Upper lobe of left lung (tissue), 6 donors: ENCODE measurements at regions not wholly inside any gene's neighbourhood (a gene's known extent, or its start where the extent isn't known, plus 50 kb on each side); places are given as distances from the start of the nearest gene placed in this dataset.
"Not testable (repeated sequence)": the region's sequence is repeated elsewhere in the genome, so short reads cannot be mapped to it uniquely, and the experiment has no call there.

Source experiments
- ATAC-seq, 2 donors: fragments of 200-7000 bp; cut with Tn5 transposase; one replicate each; pipeline ENCODE4 v1.9.1; 2022; ENCODE audit warnings: mild to moderate bottlenecking in 2 of 2, moderate library complexity in 2 of 2; ENCODE audit not compliant: low FRiP score in 2 of 2
- DNase-seq, 2 donors: peaks; one replicate each; pipeline ENCODE4 v3.0.0-alpha.2; 2019 to 2020
- H3K27ac ChIP-seq, 4 donors: fragments of 200-600 bp; sonication (generic); one replicate each; pipeline ENCODE4 v1.5.1; 2016 to 2019
- H3K27me3 ChIP-seq, 4 donors: fragments of 200-600 bp; sonication (generic); one replicate each; pipeline ENCODE4 v1.5.1; 2017 to 2019
- H3K36me3 ChIP-seq, 4 donors: fragments of 200-600 bp; sonication (generic); one replicate each; pipeline ENCODE4 v1.5.1; 2016 to 2019
- H3K4me1 ChIP-seq, 4 donors: fragments of 200-600 bp; sonication (generic); one replicate each; pipeline ENCODE4 v1.5.1; 2018 to 2019
- H3K4me3 ChIP-seq, 4 donors: fragments of 200-600 bp; sonication (generic); one replicate each; pipeline ENCODE4 v1.5.1; 2017 to 2019; ENCODE audit warnings: mild to moderate bottlenecking in 2 of 4, moderate library complexity in 1 of 4
- H3K9me3 ChIP-seq, 4 donors: fragments of 200-600 bp; sonication (generic); one replicate each; pipeline ENCODE4 v1.5.1; 2018 to 2019
- EP300 ChIP-seq, 4 donors: sonication (generic); formaldehyde crosslinking; IDR thresholded peaks; one replicate each; pipeline ENCODE4 v1.5.1; 2017; ENCODE audit warnings: antibody characterized with exemption in 4 of 4, control low read depth in 2 of 4
- POLR2A ChIP-seq, 4 donors: fragments of 450-650 bp; IDR thresholded peaks; one replicate each; pipeline ENCODE4 v1.5.1; 2016 to 2017; ENCODE audit warnings: antibody characterized with exemption in 4 of 4, mild to moderate bottlenecking in 2 of 4
- POLR2AphosphoS5 ChIP-seq, 2 donors: sonication (generic); formaldehyde crosslinking; IDR thresholded peaks; one replicate each; pipeline ENCODE4 v1.5.1; 2017; ENCODE audit warnings: antibody characterized with exemption in 2 of 2
- WGBS, 2 donors: methylation state at CpG; one replicate each; pipeline ENCODE4 v1.1.5; 2017 to 2018; 5-methylcytosine and 5-hydroxymethylcytosine counted together
- TF ChIP-seq, protein P1 (sequence below), 6 experiments: fragments of 450-650 bp in 4 of 6; fragments of 200-600 bp in 2 of 6; sonication (generic) in 2 of 6; IDR thresholded peaks; one replicate each; pipeline ENCODE4 v1.5.1; 2016 to 2019; ENCODE audit warnings: antibody characterized with exemption in 6 of 6
- donor health status: DM: no; HTN: no; CAD: no; lungs with moderate emphysema.
- donor health status: DM: no; HTN: yes; CAD: no; lungs with severe emphysema.

- no peak for DNase-seq
- TF ChIP-seq, protein P1, sequence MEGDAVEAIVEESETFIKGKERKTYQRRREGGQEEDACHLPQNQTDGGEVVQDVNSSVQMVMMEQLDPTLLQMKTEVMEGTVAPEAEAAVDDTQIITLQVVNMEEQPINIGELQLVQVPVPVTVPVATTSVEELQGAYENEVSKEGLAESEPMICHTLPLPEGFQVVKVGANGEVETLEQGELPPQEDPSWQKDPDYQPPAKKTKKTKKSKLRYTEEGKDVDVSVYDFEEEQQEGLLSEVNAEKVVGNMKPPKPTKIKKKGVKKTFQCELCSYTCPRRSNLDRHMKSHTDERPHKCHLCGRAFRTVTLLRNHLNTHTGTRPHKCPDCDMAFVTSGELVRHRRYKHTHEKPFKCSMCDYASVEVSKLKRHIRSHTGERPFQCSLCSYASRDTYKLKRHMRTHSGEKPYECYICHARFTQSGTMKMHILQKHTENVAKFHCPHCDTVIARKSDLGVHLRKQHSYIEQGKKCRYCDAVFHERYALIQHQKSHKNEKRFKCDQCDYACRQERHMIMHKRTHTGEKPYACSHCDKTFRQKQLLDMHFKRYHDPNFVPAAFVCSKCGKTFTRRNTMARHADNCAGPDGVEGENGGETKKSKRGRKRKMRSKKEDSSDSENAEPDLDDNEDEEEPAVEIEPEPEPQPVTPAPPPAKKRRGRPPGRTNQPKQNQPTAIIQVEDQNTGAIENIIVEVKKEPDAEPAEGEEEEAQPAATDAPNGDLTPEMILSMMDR (IDR thresholded peaks at IDR 0.05) = no peak
- TF ChIP-seq POLR2AphosphoS5 (IDR thresholded peaks at IDR 0.05) (no peak), EP300 (IDR thresholded peaks at IDR 0.05) (no peak), POLR2A (IDR thresholded peaks at IDR 0.05) (no peak)
- no peak overlapping the region for H3K27ac ChIP-seq
- H3K9me3 ChIP-seq = no peaks in the 10 kb centered on the region
- H3K27me3 ChIP-seq = no peaks in the 10 kb centered on the region
- no peaks in the 10 kb centered on the region for H3K4me1 ChIP-seq
- WGBS, 2 donors = 33 to 53% methylated on average over 2 of the region's 2 CpGs
- H3K36me3 ChIP-seq = no peaks in the 10 kb centered on the region
- H3K4me3 ChIP-seq = no peak overlapping the region
- ATAC-seq = no peak
Observed at GRCh38 chr10:65419629-65420028, 1506.2 kb upstream of the LRRTM3 start.

DNA sequence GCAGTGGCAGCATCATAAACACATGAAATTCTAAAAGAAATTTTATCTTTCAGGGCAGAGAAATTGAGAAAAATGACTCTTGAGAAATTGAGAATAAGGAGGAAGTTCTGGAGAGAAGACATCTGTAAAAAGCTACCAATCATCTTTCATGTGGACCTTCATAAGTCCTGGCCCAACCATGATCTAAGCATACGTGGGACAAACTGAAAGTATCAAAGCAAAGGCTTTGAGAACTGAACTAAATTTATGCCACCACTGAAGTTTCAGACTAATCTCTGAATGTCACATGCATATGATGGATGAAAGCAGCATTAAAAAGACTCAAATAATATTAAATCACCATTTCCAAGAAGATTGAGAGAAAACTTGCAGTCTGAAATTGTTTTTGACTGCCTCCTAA is 1502.8 kb upstream of the LRRTM3 start:
- ATAC-seq (no peak), DNase-seq (no peak)
- no peaks in the 10 kb centered on the region for H3K9me3 ChIP-seq
- H3K4me3 ChIP-seq = no peak overlapping the region
- H3K36me3 ChIP-seq = no peaks in the 10 kb centered on the region
- no peaks in the 10 kb centered on the region for H3K4me1 ChIP-seq
- H3K27me3 ChIP-seq = no peaks in the 10 kb centered on the region
- WGBS, 2 donors = 59 to 69% methylated on average over 1 of the region's 1 CpG
- TF ChIP-seq EP300 (IDR thresholded peaks at IDR 0.05) = no peak
- no peak for TF ChIP-seq POLR2AphosphoS5 (IDR thresholded peaks at IDR 0.05)
- TF ChIP-seq, protein P1 (IDR thresholded peaks at IDR 0.05) = no peak
- TF ChIP-seq POLR2A (IDR thresholded peaks at IDR 0.05) = no peak
- H3K27ac ChIP-seq = no peak overlapping the region

- H3K27me3 ChIP-seq, H3K4me3 ChIP-seq, H3K9me3 ChIP-seq, H3K27ac ChIP-seq, H3K36me3 ChIP-seq, ATAC-seq, H3K4me1 ChIP-seq: not testable (repeated sequence)
- peak in 1 of 2 donors; percentile 60 for DNase-seq
- WGBS, 2 donors = 96 to 97% methylated on average over 22 to 25 of the region's 30 CpGs
Observed at GRCh38 chr10:65429381-65429780, 1496.5 kb upstream of the LRRTM3 start.

- no peaks in the 10 kb centered on the region for H3K36me3 ChIP-seq
- TF ChIP-seq POLR2A (IDR thresholded peaks at IDR 0.05) (no peak), POLR2AphosphoS5 (IDR thresholded peaks at IDR 0.05) (no peak), EP300 (IDR thresholded peaks at IDR 0.05) (no peak)
- TF ChIP-seq, protein P1 (IDR thresholded peaks at IDR 0.05) = no peak
- H3K4me1 ChIP-seq = no peaks in the 10 kb centered on the region
- ATAC-seq (no peak), DNase-seq (no peak)
- H3K27ac ChIP-seq = no peak overlapping the region
- 20 to 39% methylated on average over 2 of the region's 2 CpGs for WGBS, 2 donors
- no peak overlapping the region for H3K4me3 ChIP-seq
- no peaks in the 10 kb centered on the region for H3K27me3 ChIP-seq
- H3K9me3 ChIP-seq = peaks cover 0 to 6% (median 0%) of the 10 kb centered on the region in 4 donors
Observed at GRCh38 chr10:65430979-65431378, 1494.9 kb upstream of the LRRTM3 start.

DNA sequence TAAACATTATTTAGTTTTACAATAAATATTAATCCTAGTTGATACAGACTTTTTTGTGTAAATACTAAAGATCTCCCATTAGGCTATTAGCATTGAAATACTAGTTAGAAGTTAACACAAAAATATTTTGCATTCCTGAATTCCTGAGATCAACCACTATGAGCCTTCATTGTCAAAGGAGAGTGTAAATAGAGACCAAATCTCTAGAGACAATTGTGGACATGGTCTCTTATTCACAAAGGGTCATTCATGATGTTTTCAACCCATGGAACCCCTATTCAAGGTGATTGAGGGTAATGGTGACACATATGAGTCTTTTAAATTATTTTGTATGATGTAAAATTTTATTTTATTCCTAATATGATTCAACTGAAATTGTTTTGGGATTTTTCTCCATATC is 1454.8 kb upstream of the LRRTM3 start:
- Histone ChIP-seq H3K27ac (no peak overlapping the region), H3K4me3 (no peak overlapping the region), H3K9me3 (no peaks in the 10 kb centered on the region), H3K27me3 (no peaks in the 10 kb centered on the region), H3K36me3 (no peaks in the 10 kb centered on the region), H3K4me1 (no peaks in the 10 kb centered on the region)
- DNase-seq (no peak), ATAC-seq (no peak)
- no peak for TF ChIP-seq EP300 (IDR thresholded peaks at IDR 0.05)
- TF ChIP-seq POLR2AphosphoS5 (IDR thresholded peaks at IDR 0.05) = no peak
- TF ChIP-seq POLR2A (IDR thresholded peaks at IDR 0.05) = no peak
- TF ChIP-seq, protein P1 (IDR thresholded peaks at IDR 0.05) = no peak
